Ishikawa (cell line): ENCODE measurements at regions not wholly inside any gene's neighbourhood (a gene's known extent, or its start where the extent isn't known, plus 50 kb on each side); places are given as distances from the start of the nearest gene placed in this dataset.

ENCODE experiments used
- CEBPB ChIP-seq: IDR thresholded peaks from 2 replicates; pipeline ENCODE4 v1.6.1; 2012
- RAD21 ChIP-seq: IDR thresholded peaks from 2 replicates; pipeline ENCODE4 v1.6.1; 2012; ENCODE audit warnings: low read depth

GRCh38 chr1:72938408-72938807, 656.1 kb upstream of the NEGR1 start:
- TF ChIP-seq RAD21 (no peak), CEBPB (no peak)
